ENCODE measurements at regions not wholly inside any gene's neighbourhood (a gene's known extent, or its start where the extent isn't known, plus 50 kb on each side); places are given as distances from the start of the nearest gene placed in this dataset.

GRCh38 chr13:82993417-82993816 is 888.9 kb downstream of the SLITRK1 start:
- TF ChIP-seq POLR2A (IDR thresholded peaks at IDR 0.05) (no peak), CTCF (IDR thresholded peaks at IDR 0.05) (no peak)
- Histone ChIP-seq H3K4me1 (replicated peaks in 1 of 2) (no peaks in the 10 kb centered on the region), H3K27ac (no peak overlapping the region), H3K27me3 (no peaks in the 10 kb centered on the region), H3K9me3 (replicated peaks in 1 of 3) (peaks cover 0 to 4% (median 0%) of the 10 kb centered on the region in 3 donors), H3K4me3 (no peak overlapping the region), H3K36me3 (replicated peaks in 1 of 2) (no peaks in the 10 kb centered on the region)
- intact Hi-C loops (cut with DNase I): no loop called here
- WGBS, 4 donors: 78 to 87% (median 80%) methylated on average over 2 of the region's 2 CpGs
- no peak for DNase-seq

GRCh38 chr13:82976499-82976898 is 905.8 kb downstream of the SLITRK1 start:
- Histone ChIP-seq H3K36me3 (replicated peaks in 1 of 2) (no peaks in the 10 kb centered on the region), H3K27ac (no peak overlapping the region), H3K4me1 (replicated peaks in 1 of 2) (no peaks in the 10 kb centered on the region), H3K9me3 (replicated peaks in 1 of 3) (no peaks in the 10 kb centered on the region), H3K4me3 (no peak overlapping the region), H3K27me3 (no peaks in the 10 kb centered on the region)
- intact Hi-C loops (cut with DNase I): no loop called here
- TF ChIP-seq CTCF (IDR thresholded peaks at IDR 0.05) (no peak), POLR2A (IDR thresholded peaks at IDR 0.05) (no peak)
- no peak for DNase-seq

GRCh38 chr13:82963226-82964099 is 918.8 kb downstream of the SLITRK1 start:
- intact Hi-C loops (cut with DNase I): no loop called here
- TF ChIP-seq POLR2A (IDR thresholded peaks at IDR 0.05) (no peak), CTCF (IDR thresholded peaks at IDR 0.05) (no peak)
- Histone ChIP-seq H3K4me3 (no peak overlapping the region), H3K27ac (no peak overlapping the region), H3K4me1 (replicated peaks in 1 of 2) (no peaks in the 10 kb centered on the region), H3K36me3 (replicated peaks in 1 of 2) (no peaks in the 10 kb centered on the region), H3K9me3 (replicated peaks in 1 of 3) (no peaks in the 10 kb centered on the region), H3K27me3 (no peaks in the 10 kb centered on the region)
- WGBS, 4 donors: 35 to 39% (median 37%) methylated on average over 7 of the region's 7 CpGs
- DNase-seq: no peak

GRCh38 chr13:82962397-82962796 is 919.9 kb downstream of the SLITRK1 start:
- no peak overlapping the region for H3K27ac ChIP-seq
- DNase-seq: no peak
- H3K4me1 ChIP-seq (replicated peaks in 1 of 2): no peaks in the 10 kb centered on the region
- intact Hi-C loops (cut with DNase I): no loop called here
- WGBS, 4 donors: 13 to 26% (median 17%) methylated on average over 3 of the region's 3 CpGs
- H3K27me3 ChIP-seq: no peaks in the 10 kb centered on the region
- no peaks in the 10 kb centered on the region for H3K9me3 ChIP-seq (replicated peaks in 1 of 3)
- H3K36me3 ChIP-seq (replicated peaks in 1 of 2): no peaks in the 10 kb centered on the region
- TF ChIP-seq CTCF (IDR thresholded peaks at IDR 0.05) (no peak), POLR2A (IDR thresholded peaks at IDR 0.05) (no peak)
- no peak overlapping the region for H3K4me3 ChIP-seq
